GM18499 (cell line): ENCODE measurements at regions not wholly inside any gene's neighbourhood (a gene's known extent, or its start where the extent isn't known, plus 50 kb on each side); places are given as distances from the start of the nearest gene placed in this dataset.

Experiments used
- ATAC-seq: cut with Tn5 transposase; IDR thresholded peaks from one replicate; pipeline ENCODE4 v1.9.1; 2021; ENCODE audit warnings: moderate number of reproducible peaks; ENCODE audit not compliant: insufficient read depth, unreplicated experiment

- ATAC-seq = no peak
Measured at GRCh38 chr11:97224396-97224795, 834.6 kb downstream of the JRKL start.

DNA sequence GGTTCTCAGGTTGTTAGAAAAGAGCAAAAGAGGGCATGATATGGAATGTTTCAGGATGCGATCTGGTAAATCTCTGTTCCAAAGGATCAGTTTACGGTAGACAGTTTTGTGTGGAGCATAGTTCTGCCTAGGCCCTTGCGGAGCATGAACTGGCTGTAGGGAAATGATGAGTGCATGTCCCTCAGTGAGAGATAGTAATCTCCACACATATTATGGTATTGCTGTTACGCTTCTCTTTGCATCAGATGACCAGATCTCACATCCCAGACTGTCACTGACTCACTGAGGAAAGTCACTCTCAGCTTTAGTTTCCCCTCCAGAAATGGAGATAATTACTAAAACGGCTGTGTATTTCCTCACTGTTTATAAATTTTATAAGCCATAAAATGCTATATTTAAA, 836.0 kb downstream of the JRKL start:
- ATAC-seq = no peak

- ATAC-seq = no peak
Measured at GRCh38 chr11:97229936-97230335, 840.1 kb downstream of the JRKL start.

DNA sequence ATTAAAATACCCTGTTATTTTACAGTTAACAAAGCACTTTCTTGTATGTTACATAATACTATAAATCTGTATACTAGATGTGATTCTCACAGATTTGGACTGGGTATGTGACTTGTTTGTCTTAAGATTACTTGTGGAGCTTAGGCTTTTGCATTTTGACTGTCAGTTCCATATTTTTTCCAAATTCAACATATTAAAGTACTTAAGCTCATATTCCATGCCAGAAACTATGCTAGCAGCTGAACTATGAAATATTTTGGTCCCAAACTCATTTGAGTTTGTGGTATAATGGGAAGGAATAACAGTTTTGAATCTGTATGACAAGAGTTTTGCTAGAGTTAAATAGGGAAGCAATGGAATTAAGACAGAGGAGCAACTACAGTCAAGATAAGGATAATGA, 841.4 kb downstream of the JRKL start:
- no peak for ATAC-seq

- no peak for ATAC-seq
Measured at GRCh38 chr11:97234016-97234415, 844.2 kb downstream of the JRKL start.

DNA sequence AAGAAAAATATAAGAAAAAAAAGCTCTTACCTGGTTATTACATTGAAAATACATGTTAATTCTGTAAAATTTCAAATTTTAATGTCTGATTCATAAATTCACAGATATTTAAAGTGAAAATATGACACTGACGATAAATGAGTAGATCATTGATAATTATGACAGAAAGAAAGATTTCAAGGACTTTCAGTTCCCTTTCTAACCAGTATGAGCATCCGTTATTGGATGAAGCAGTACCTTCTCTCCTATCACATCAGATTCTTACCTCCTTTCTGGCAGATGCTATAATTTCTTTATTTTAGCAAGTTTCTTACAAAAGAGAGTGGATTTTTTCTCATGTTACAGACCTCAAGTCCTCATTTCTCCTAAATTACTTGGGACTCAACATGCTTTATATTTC, 847.3 kb downstream of the JRKL start:
- no peak for ATAC-seq

GRCh38 chr11:97247601-97248000, 857.8 kb downstream of the JRKL start:
- no peak for ATAC-seq

DNA sequence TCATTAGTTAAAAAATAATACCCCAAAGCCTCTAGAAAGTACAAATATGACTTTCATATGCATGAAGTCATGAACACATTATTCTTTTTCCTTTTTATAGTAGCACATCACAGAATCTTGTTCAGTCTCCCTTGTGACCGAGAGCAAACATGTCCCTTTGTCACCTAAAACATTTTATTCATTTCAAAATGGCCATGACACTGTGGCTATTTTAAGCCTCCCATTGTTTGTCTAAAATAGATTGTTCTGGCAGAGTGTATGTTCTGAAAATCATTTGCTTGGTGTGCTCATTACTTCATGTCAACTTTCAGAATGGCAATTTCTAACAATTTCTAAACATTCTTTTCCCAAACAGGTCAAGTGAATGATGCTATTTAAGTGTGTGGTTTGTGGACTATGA, 865.0 kb downstream of the JRKL start:
- ATAC-seq = no peak

DNA sequence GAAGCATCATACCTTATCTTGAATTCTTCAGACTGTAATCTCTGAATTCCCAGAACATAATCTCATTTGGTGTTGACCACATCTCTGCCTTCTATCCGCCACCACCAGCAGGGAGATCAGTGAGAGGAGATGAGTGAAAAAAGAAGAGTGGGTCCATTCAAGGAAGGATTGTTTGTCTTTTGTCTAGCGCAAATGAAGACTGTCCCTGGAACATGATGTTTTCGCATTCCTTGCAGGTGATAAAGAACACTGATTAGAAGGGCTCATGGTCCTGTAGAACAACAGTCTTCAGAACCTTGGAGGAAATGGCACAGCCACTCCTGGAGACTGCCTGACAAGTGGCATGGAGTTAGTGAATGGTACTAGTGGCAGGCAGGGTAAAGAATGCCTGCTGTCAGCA, 869.6 kb downstream of the JRKL start:
- no peak for ATAC-seq

GRCh38 chr11:97259884-97260283, 870.1 kb downstream of the JRKL start:
- ATAC-seq = no peak

DNA sequence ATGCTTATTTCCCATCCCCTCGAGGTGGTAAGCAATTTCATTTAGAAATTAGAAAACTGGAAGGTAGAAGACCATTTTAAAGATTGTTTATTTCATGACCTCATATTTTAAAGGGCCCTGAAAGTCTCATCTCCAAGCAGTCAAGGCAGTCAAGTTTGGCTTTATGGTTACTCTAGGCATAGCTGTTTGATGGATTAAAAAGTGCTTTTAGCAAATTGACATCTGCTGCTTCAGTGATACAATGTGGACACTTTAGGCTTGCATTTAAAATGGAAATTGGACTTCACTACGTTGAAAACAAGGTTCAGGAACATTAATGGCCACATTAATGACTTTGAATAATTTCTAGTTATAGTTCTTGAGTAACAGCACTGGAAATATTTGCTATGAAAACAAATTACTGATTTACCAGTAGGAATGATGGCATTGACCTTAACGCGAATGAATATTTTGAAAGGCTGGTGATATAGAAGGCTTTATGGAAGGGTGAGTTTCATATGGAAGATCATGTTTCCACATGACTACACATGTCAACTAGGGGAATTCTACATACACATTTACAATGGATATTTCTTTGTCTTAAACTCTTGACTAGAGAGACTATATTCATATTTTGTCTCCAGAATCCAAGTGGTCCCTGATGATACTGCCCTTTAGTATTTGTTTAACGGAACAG, 873.5 kb downstream of the JRKL start:
- no peak for ATAC-seq

GRCh38 chr11:97269527-97269926, 879.7 kb downstream of the JRKL start:
- ATAC-seq = no peak

DNA sequence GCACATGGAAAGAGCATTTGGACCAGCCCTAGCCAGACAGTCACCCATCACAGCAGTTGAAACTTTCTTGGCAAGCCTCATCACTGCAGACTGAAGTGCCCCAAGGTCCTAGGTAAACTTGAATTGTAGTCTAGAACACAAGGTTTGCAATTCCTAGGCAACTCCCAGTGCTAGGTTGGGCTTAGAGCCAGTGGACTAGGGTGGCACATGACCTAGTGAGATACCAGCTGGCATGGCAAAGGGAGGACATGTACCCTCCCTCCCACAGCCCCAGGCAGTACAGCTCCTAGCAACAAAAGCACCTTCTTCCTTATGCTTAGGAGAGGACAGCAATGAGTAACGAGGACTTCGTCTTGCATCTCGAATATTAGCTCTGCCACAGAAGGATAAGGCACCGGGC, 889.5 kb downstream of the JRKL start:
- ATAC-seq = no peak

GRCh38 chr11:97280347-97280746, 890.5 kb downstream of the JRKL start:
- no peak for ATAC-seq

- ATAC-seq = no peak
Measured at GRCh38 chr11:97289823-97290222, 900.0 kb downstream of the JRKL start.

DNA sequence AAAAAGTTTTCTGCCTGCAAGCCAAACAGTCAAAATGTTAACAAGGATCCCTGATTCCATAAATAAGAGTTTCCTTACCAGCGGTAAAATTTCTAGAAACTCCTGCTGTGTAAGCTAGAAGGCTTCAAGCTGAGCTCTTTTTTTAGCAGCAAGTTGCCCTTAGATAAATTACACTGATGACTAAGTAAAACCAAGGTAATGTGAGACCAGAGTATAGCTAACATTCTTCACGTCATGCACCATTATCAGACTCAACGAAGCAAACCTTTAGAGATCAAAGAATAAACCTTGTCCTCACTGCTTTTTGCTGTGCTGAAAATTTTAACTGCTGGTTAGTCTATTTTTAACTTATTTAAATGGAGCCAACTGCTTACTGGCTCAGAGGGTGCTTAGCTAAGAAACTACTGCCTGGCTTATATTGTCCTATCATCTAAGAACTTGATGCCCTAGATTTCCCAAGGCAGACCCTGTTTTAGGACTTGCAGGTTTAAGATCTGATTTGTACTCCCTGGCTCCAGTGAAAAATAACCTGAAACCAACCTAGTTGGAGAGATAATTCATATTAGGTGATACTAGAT, 900.7 kb downstream of the JRKL start:
- no peak for ATAC-seq

GRCh38 chr11:97296301-97296700, 906.5 kb downstream of the JRKL start:
- no peak for ATAC-seq

- no peak for ATAC-seq
Measured at GRCh38 chr11:97309291-97309690, 919.5 kb downstream of the JRKL start.

- no peak for ATAC-seq
Measured at GRCh38 chr11:97325693-97326092, 935.9 kb downstream of the JRKL start.

DNA sequence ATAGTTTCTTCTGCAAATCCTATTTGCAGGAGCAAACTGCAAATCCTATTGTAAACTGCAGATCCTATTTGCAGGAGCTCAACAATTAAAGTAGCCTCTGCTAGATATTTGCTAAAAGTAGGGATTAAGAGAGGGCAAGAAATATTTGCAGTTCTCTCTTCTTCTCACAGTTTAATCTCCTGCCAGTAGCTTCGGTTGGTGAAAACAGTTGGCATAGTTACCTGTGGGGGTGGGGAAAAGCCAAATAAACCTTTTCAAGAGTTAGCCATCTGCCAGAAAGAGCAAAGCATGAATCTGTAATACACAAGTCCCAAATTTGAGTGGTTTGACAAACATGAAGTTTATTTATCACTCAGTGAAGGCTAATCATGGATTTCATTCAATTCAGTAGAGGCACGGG, 942.5 kb downstream of the JRKL start:
- ATAC-seq = no peak

DNA sequence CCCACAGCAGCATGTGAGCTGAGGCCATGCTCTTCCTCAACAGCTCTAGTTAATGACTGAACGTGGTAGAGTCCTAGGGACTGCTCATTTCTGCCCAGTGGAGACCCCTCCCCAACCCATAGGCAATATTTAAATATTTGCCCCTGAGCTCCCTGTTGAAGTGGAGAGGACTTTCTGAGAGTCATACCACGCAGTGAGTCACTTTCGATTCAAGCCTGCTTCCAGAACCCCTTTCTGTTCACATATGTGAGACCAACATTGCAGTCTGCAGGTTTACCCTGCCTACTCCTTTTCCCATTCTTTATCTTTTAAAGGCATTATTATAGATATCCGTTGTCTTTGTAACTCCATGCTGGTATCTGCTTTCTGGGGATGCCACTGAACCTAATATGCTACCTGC, 946.3 kb downstream of the JRKL start:
- ATAC-seq = no peak

GRCh38 chr11:97345032-97345431, 955.2 kb downstream of the JRKL start:
- ATAC-seq = no peak
